ENCODE measurements at regions not wholly inside any gene's neighbourhood (a gene's known extent, or its start where the extent isn't known, plus 50 kb on each side); places are given as distances from the start of the nearest gene placed in this dataset.

DNA sequence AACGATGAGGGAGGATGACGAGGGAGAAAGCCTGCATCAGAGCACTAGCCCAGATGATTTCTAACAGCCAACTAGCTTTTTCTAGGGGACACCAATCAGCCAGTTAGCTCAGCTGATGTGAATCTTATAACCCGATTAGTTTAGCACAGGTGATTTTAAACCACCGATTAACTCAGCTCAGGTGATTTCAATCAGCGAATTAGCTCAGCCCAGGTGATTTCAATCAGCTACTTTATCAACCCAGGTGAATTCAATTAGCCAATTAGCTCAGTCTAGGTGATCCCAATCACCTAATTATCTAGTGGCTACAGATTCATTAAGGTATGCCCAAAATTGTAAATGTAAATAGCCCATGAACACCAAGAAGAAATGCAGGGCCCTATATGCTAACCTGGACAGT is 146.9 kb downstream of the ZNF486 start:
- TF ChIP-seq, protein P1, sequence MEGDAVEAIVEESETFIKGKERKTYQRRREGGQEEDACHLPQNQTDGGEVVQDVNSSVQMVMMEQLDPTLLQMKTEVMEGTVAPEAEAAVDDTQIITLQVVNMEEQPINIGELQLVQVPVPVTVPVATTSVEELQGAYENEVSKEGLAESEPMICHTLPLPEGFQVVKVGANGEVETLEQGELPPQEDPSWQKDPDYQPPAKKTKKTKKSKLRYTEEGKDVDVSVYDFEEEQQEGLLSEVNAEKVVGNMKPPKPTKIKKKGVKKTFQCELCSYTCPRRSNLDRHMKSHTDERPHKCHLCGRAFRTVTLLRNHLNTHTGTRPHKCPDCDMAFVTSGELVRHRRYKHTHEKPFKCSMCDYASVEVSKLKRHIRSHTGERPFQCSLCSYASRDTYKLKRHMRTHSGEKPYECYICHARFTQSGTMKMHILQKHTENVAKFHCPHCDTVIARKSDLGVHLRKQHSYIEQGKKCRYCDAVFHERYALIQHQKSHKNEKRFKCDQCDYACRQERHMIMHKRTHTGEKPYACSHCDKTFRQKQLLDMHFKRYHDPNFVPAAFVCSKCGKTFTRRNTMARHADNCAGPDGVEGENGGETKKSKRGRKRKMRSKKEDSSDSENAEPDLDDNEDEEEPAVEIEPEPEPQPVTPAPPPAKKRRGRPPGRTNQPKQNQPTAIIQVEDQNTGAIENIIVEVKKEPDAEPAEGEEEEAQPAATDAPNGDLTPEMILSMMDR (conservative IDR thresholded peaks at IDR 0.05) = no peak
- no peak for TF ChIP-seq EZH2 (IDR thresholded peaks at IDR 0.05; ENCODE audit: low read depth)

Data from PC-9 (cell line).